H9 (cell line): ENCODE measurements at regions not wholly inside any gene's neighbourhood (a gene's known extent, or its start where the extent isn't known, plus 50 kb on each side); places are given as distances from the start of the nearest gene placed in this dataset.

ENCODE experiments used
- DNase-seq: peaks from one replicate; pipeline ENCODE4 v3.0.0-alpha.2; 2017
- H2AFZ ChIP-seq: one replicate; pipeline ENCODE4 v1.6.1; 2013; ENCODE audit warnings: mild to moderate bottlenecking, low read length, control low read depth, moderate library complexity
- H2AK5ac ChIP-seq: 2 replicates; pipeline ENCODE4 v1.6.1; 2013; ENCODE audit warnings: low read length, control low read depth, mixed read lengths; ENCODE audit not compliant: insufficient read length
- H2BK120ac ChIP-seq: one replicate; pipeline ENCODE4 v1.6.1; 2013; ENCODE audit warnings: low read depth, mild to moderate bottlenecking, low read length, control low read depth, inconsistent platforms; ENCODE audit not compliant: poor library complexity, severe bottlenecking
- H2BK12ac ChIP-seq: 2 replicates; pipeline ENCODE4 v1.6.1; 2013; ENCODE audit warnings: low read length, control low read depth, mixed read lengths, low read depth; ENCODE audit not compliant: insufficient read length
- H2BK15ac ChIP-seq: 2 replicates; pipeline ENCODE4 v1.6.1; 2013; ENCODE audit warnings: low read depth, low read length, control low read depth
- H2BK20ac ChIP-seq: one replicate; pipeline ENCODE4 v1.6.1; 2013; ENCODE audit warnings: low read depth, mild to moderate bottlenecking, low read length, control low read depth, inconsistent platforms; ENCODE audit not compliant: poor library complexity, severe bottlenecking
- H2BK5ac ChIP-seq: 2 replicates; pipeline ENCODE4 v1.6.1; 2013; ENCODE audit warnings: low read length, control low read depth, mixed read lengths; ENCODE audit not compliant: insufficient read length
- H3K14ac ChIP-seq: 2 replicates; pipeline ENCODE4 v1.6.1; 2013; ENCODE audit warnings: low read length, control low read depth; ENCODE audit not compliant: insufficient read depth
- H3K18ac ChIP-seq: 2 replicates; pipeline ENCODE4 v1.6.1; 2013; ENCODE audit warnings: low read depth, mild to moderate bottlenecking, mixed read lengths, low read length, control low read depth; ENCODE audit not compliant: insufficient read length
- H3K23ac ChIP-seq: 2 replicates; pipeline ENCODE4 v1.6.1; 2013; ENCODE audit warnings: low read length, control low read depth, mixed read lengths, low read depth; ENCODE audit not compliant: insufficient read length
- H3K23me2 ChIP-seq: 2 replicates; pipeline ENCODE4 v1.6.1; 2013; ENCODE audit warnings: low read depth, mild to moderate bottlenecking, mixed read lengths, low read length, control low read depth; ENCODE audit not compliant: insufficient read length, poor library complexity, severe bottlenecking
- H3K27ac ChIP-seq: 2 replicates; pipeline ENCODE4 v1.5.1; 2013; ENCODE audit warnings: low read length, control low read depth, mixed read lengths, low read depth; ENCODE audit not compliant: insufficient read length
- H3K27me3 ChIP-seq: 2 replicates; pipeline ENCODE4 v1.6.1; 2013; ENCODE audit warnings: low read length, control low read depth, inconsistent platforms; ENCODE audit not compliant: insufficient read depth
- H3K4ac ChIP-seq: 2 replicates; pipeline ENCODE4 v1.6.1; 2013; ENCODE audit warnings: low read depth, mild to moderate bottlenecking, control low read depth, inconsistent platforms, low read length, moderate library complexity
- H3K4me1 ChIP-seq: 2 replicates; pipeline ENCODE4 v1.6.1; 2013; ENCODE audit warnings: low read length, control low read depth, inconsistent platforms; ENCODE audit not compliant: insufficient read depth
- H3K4me2 ChIP-seq: 2 replicates; pipeline ENCODE4 v1.6.1; 2013; ENCODE audit warnings: low read length, control low read depth, mixed read lengths; ENCODE audit not compliant: insufficient read length, insufficient read depth
- H3K56ac ChIP-seq: 2 replicates; pipeline ENCODE4 v1.6.1; 2013; ENCODE audit warnings: low read depth, mild to moderate bottlenecking, mixed read lengths, low read length, control low read depth; ENCODE audit not compliant: insufficient read length
- H3K79me1 ChIP-seq: 2 replicates; pipeline ENCODE4 v1.6.1; 2013; ENCODE audit warnings: low read depth, mild to moderate bottlenecking, moderate library complexity, low read length, control low read depth, inconsistent platforms; ENCODE audit not compliant: insufficient read depth, poor library complexity, severe bottlenecking
- H3K79me2 ChIP-seq: 2 replicates; pipeline ENCODE4 v1.6.1; 2013; ENCODE audit warnings: low read length, control low read depth, inconsistent platforms; ENCODE audit not compliant: insufficient read depth
- H3K9ac ChIP-seq: 2 replicates; pipeline ENCODE4 v1.6.1; 2013; ENCODE audit warnings: low read length, control low read depth, mixed read lengths; ENCODE audit not compliant: insufficient read length; ENCODE audit errors: extremely low read depth
- H3K9me3 ChIP-seq: one replicate; pipeline ENCODE4 v1.6.1; 2013; ENCODE audit warnings: low read depth, low read length, inconsistent platforms; ENCODE audit not compliant: control insufficient read depth
- H3T11ph ChIP-seq: one replicate; pipeline ENCODE4 v1.6.1; 2013; ENCODE audit warnings: mild to moderate bottlenecking, low read length, control low read depth, inconsistent platforms
- H4K20me1 ChIP-seq: one replicate; pipeline ENCODE4 v1.6.1; 2013; ENCODE audit not compliant: control insufficient read depth, insufficient read length, insufficient read depth
- H4K5ac ChIP-seq: 2 replicates; pipeline ENCODE4 v1.6.1; 2013; ENCODE audit warnings: low read depth, mild to moderate bottlenecking, mixed read lengths, low read length, control low read depth; ENCODE audit not compliant: insufficient read length
- H4K8ac ChIP-seq: replicated peaks from 2 replicates; pipeline ENCODE4 v1.6.1; 2013; ENCODE audit warnings: low read length, control low read depth, mixed read lengths, low read depth; ENCODE audit not compliant: insufficient read length
- H4K91ac ChIP-seq: 2 replicates; pipeline ENCODE4 v1.6.1; 2013; ENCODE audit warnings: low read depth, mild to moderate bottlenecking, moderate library complexity, mixed read lengths, low read length, control low read depth; ENCODE audit not compliant: insufficient read length
- H3K27ac Mint-ChIP-seq, 3 experiments: 2 replicates in 2 of 3; 3 replicates in 1 of 3; pipeline ENCODE4 v1.8.0; 2020 to 2021; ENCODE audit warnings: mixed read lengths in 3 of 3, mild to moderate bottlenecking in 1 of 3, moderate library complexity in 1 of 3
- H3K27me3 Mint-ChIP-seq: 2 replicates; pipeline ENCODE4 v1.8.0; 2021; ENCODE audit warnings: low read depth, mild to moderate bottlenecking, moderate library complexity, mixed read lengths
- H3K36me3 Mint-ChIP-seq, 3 experiments: 2 replicates in 2 of 3; 3 replicates in 1 of 3; pipeline ENCODE4 v1.8.0; 2020 to 2021; ENCODE audit warnings: low read depth in 3 of 3, mixed read lengths in 3 of 3; ENCODE audit not compliant: insufficient read depth in 1 of 3
- H3K4me1 Mint-ChIP-seq, 2 experiments: 2 replicates each; pipeline ENCODE4 v1.8.0; 2020; ENCODE audit warnings: mixed read lengths in 2 of 2
- H3K4me3 Mint-ChIP-seq, 2 experiments: 2 replicates in 1 of 2; 3 replicates in 1 of 2; pipeline ENCODE4 v1.8.0; 2020 to 2021; ENCODE audit warnings: mild to moderate bottlenecking in 2 of 2, mixed read lengths in 2 of 2, moderate library complexity in 1 of 2
- H3K9me3 Mint-ChIP-seq, 2 experiments: 2 replicates in 1 of 2; 3 replicates in 1 of 2; pipeline ENCODE4 v1.8.0; 2020; ENCODE audit warnings: mild to moderate bottlenecking in 2 of 2, mixed read lengths in 2 of 2, moderate library complexity in 1 of 2
- CTCF ChIP-seq: fragments of 200-600 bp; sonication (generic); conservative IDR thresholded peaks from 3 replicates; pipeline ENCODE4 v1.8.0; 2021; ENCODE audit warnings: antibody characterized with exemption, mild to moderate bottlenecking
- WGBS: extraction: QIAGEN DNeasy Blood & Tissue Kit; methylation state at CpG from one replicate; pipeline ENCODE4 v1.1.7; 2013; ENCODE audit warnings: missing lambda C conversion rate, low lambda C conversion rate, mixed read lengths; ENCODE audit not compliant: insufficient read length; ENCODE audit errors: extremely low coverage; 5-methylcytosine and 5-hydroxymethylcytosine counted together

- Histone ChIP-seq H2BK15ac (no peak overlapping the region), H3K23me2 (no peaks in the 10 kb centered on the region), H3K27me3 (no peaks in the 10 kb centered on the region), H3K27ac (no peak overlapping the region), H2AFZ (no peak overlapping the region), H3K56ac (no peak overlapping the region), H3K4me2 (no peak overlapping the region), H2BK12ac (no peak overlapping the region), H3K79me1 (no peaks in the 10 kb centered on the region), H3K9ac (no peak overlapping the region), H2BK20ac (no peak overlapping the region), H3K4me1 (no peaks in the 10 kb centered on the region), H2AK5ac (no peak overlapping the region), H3T11ph (no peak overlapping the region), H3K14ac (no peak overlapping the region; the same call in 1 of the 2 replicates), H3K79me2 (no peaks in the 10 kb centered on the region), H4K20me1 (no peaks in the 10 kb centered on the region), H4K91ac (no peak overlapping the region), H3K23ac (no peak overlapping the region), H3K9me3 (no peaks in the 10 kb centered on the region), H4K5ac (no peak overlapping the region), H4K8ac (no peak overlapping the region), H3K4ac (no peak overlapping the region), H3K18ac (no peak overlapping the region), H2BK120ac (no peak overlapping the region), H2BK5ac (no peak overlapping the region)
- Mint-ChIP-seq H3K27me3 (no peaks in the 10 kb centered on the region), H3K4me1 (peaks cover 6 to 11% of the 10 kb centered on the region in 2 experiments), H3K9me3 (no peaks in the 10 kb centered on the region), H3K4me3 (no peak overlapping the region), H3K27ac (no peak overlapping the region), H3K36me3 (no peaks in the 10 kb centered on the region)
- no CpG with 5 or more reads among the region's 3 CpGs for WGBS
- no peak for DNase-seq
- no peak for TF ChIP-seq CTCF
Measured at GRCh38 chr12:45622210-45622937, 107.1 kb upstream of the ARID2 start.
